WERI-Rb-1 (cell line): ENCODE measurements at regions not wholly inside any gene's neighbourhood (a gene's known extent, or its start where the extent isn't known, plus 50 kb on each side); places are given as distances from the start of the nearest gene placed in this dataset.

Source experiments
- DNase-seq: peaks from one replicate; pipeline ENCODE4 v3.0.0-alpha.2; 2020
- H3K27ac ChIP-seq: fragments of 250-450 bp; sonication (Bioruptor Pico); 2 replicates; pipeline ENCODE4 v1.5.1; 2020; ENCODE audit warnings: mild to moderate bottlenecking, moderate library complexity
- H3K27me3 ChIP-seq: fragments of 250-450 bp; sonication (Bioruptor Pico); 2 replicates; pipeline ENCODE4 v1.5.1; 2021; ENCODE audit warnings: mild to moderate bottlenecking, low read depth, moderate library complexity; ENCODE audit not compliant: insufficient read depth, severe bottlenecking
- H3K36me3 ChIP-seq: fragments of 250-450 bp; sonication (Bioruptor Pico); 2 replicates; pipeline ENCODE4 v1.5.1; 2020; ENCODE audit warnings: mild to moderate bottlenecking, moderate library complexity
- H3K4me3 ChIP-seq: 2 replicates; pipeline ENCODE4 v1.5.1; 2011; ENCODE audit warnings: low read depth, mild to moderate bottlenecking, control low read depth, low read length
- H3K9me3 ChIP-seq: fragments of 250-450 bp; sonication (Bioruptor Pico); 2 replicates; pipeline ENCODE4 v1.5.1; 2021; ENCODE audit warnings: mild to moderate bottlenecking, moderate library complexity; ENCODE audit not compliant: severe bottlenecking
- TF ChIP-seq, protein P1 (sequence below): IDR thresholded peaks from 2 replicates; pipeline ENCODE4 v1.5.1; 2011; ENCODE audit warnings: low read depth, mild to moderate bottlenecking, control low read depth, inconsistent platforms, low read length

DNA sequence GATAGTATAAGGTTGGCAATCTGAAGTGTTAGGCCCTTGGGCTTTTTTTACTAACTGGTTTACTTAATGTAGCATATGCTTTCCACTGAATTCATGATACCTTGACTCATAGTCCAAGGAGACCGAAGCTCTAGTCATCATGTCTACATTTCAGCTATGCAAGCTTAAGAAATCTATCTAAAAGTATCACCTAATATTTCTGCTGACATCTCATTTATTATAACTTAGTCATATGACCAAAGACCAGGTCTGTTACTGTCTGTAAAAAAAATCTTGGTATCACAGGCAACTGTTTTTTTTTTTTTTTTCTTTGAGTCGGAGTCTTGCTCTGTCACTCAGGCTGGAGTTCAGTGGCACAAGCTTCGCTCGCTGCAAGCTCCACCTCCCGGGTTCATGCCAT lies 814.0 kb upstream of the NDST4 start:
- H3K27ac ChIP-seq: no peak overlapping the region
- TF ChIP-seq, protein P1, sequence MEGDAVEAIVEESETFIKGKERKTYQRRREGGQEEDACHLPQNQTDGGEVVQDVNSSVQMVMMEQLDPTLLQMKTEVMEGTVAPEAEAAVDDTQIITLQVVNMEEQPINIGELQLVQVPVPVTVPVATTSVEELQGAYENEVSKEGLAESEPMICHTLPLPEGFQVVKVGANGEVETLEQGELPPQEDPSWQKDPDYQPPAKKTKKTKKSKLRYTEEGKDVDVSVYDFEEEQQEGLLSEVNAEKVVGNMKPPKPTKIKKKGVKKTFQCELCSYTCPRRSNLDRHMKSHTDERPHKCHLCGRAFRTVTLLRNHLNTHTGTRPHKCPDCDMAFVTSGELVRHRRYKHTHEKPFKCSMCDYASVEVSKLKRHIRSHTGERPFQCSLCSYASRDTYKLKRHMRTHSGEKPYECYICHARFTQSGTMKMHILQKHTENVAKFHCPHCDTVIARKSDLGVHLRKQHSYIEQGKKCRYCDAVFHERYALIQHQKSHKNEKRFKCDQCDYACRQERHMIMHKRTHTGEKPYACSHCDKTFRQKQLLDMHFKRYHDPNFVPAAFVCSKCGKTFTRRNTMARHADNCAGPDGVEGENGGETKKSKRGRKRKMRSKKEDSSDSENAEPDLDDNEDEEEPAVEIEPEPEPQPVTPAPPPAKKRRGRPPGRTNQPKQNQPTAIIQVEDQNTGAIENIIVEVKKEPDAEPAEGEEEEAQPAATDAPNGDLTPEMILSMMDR: no peak
- no peaks in the 10 kb centered on the region for H3K27me3 ChIP-seq
- H3K9me3 ChIP-seq: no peaks in the 10 kb centered on the region
- H3K36me3 ChIP-seq: no peaks in the 10 kb centered on the region
- H3K4me3 ChIP-seq: no peak overlapping the region
- DNase-seq: no peak

DNA sequence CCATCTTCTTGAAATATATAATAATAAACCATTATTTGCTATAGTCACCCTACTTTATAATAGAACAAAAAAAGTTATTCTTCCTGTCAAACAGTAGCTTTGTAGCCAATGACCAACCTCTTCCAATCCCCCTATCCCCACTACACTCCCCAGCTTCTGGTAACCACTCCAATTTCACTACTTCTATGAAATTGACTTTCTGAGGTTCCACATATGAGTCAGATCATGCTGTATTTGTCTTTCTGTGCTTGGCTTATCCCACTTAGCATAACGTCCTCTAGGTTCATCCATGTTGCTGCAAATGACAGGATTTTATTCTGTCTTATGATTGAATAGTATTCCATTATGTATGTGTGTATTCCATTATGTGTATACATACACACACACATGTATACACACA lies 809.7 kb upstream of the NDST4 start:
- Histone ChIP-seq H3K27me3 (no peaks in the 10 kb centered on the region), H3K27ac (no peak overlapping the region), H3K9me3 (no peaks in the 10 kb centered on the region), H3K4me3 (no peak overlapping the region), H3K36me3 (no peaks in the 10 kb centered on the region)
- TF ChIP-seq, protein P1: no peak
- DNase-seq: no peak

DNA sequence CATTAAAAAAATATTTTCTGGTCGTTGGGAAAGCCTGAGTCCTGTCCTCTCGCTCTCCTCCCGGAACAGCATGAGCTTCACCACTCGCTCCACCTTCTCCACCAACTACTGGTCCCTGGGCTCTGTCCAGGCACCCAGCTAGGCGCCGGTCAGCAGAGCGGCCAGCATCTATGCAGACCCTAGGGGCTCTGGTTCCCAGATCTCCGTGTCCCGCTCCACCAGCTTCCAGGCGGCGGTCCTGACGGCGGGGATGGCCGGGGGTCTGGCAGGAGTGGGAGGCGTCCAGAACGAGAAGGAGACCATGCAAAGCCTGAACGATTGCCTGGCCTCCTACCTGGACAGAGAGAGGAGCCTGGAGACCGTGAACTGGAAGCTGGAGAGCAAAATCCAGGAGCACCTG lies 807.2 kb upstream of the NDST4 start:
- no peak overlapping the region for H3K27ac ChIP-seq
- no peaks in the 10 kb centered on the region for H3K36me3 ChIP-seq
- H3K4me3 ChIP-seq: no peak overlapping the region
- TF ChIP-seq, protein P1: no peak
- H3K9me3 ChIP-seq: no peaks in the 10 kb centered on the region
- H3K27me3 ChIP-seq: no peaks in the 10 kb centered on the region
- no peak for DNase-seq

DNA sequence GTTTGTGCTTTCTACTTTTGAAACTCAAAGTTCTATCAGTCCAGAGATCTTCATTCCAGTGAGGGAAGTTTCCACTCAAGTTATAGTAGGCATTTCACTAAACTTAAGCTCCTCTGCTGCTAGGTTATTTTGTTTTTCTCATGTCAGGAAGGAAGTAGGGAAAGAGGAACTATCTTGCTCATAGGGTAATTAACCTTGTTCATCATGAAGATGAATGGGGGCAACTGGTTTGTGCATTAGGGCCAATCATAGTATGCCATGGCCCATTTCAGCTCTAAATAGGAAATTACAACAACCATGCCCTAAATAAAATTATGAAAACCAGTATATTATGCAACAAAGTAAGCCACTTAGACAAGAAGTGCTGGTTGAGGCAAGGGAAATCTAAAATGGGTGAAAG lies 804.7 kb upstream of the NDST4 start:
- TF ChIP-seq, protein P1: no peak
- Histone ChIP-seq H3K4me3 (no peak overlapping the region), H3K36me3 (no peaks in the 10 kb centered on the region), H3K27me3 (no peaks in the 10 kb centered on the region), H3K9me3 (no peaks in the 10 kb centered on the region), H3K27ac (no peak overlapping the region)
- no peak for DNase-seq

DNA sequence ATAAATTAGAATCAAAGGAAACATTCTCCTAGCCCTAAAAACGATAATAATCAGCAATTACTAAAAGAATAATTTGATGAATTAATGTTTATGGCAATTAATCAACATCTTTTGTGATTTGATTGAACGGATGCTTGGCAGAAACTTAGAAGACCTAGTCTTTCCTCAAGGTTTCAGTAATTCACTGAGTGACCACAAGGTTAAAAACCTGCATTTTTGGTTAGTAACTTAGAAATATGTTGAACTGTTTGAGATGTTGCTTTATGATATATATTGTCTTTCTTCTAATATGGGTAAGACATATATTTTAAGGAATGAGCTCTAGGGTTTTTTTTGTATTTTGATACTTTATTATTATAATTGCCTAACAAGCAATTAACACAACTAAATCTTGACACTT lies 793.0 kb upstream of the NDST4 start:
- TF ChIP-seq, protein P1: no peak
- Histone ChIP-seq H3K9me3 (no peaks in the 10 kb centered on the region), H3K27ac (no peak overlapping the region), H3K36me3 (no peaks in the 10 kb centered on the region), H3K27me3 (no peaks in the 10 kb centered on the region), H3K4me3 (no peak overlapping the region)
- no peak for DNase-seq

DNA sequence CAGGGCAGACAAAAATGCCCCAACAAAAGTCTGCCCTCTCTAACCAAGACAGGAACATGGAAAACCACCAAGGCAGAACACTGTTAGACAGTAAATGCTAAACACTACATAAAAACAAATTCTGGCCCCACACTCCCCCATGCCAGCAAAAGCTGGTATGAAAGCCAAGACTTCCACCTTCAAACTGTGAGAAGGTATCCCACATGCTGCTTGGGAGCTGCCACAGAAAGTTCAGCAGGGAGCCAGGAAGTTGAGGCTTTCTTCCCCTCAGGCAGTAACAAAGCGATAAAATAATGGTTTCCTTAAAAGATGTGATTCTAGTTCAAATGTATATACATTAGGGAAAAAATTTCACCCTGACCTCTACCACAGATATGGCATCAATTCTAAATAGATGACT lies 770.4 kb upstream of the NDST4 start:
- DNase-seq: no peak
- Histone ChIP-seq H3K4me3 (no peak overlapping the region), H3K27me3 (no peaks in the 10 kb centered on the region), H3K27ac (no peak overlapping the region), H3K36me3 (no peaks in the 10 kb centered on the region), H3K9me3 (no peaks in the 10 kb centered on the region)
- TF ChIP-seq, protein P1: no peak
